Small intestine (tissue), 7 donors: ENCODE measurements at regions not wholly inside any gene's neighbourhood (a gene's known extent, or its start where the extent isn't known, plus 50 kb on each side); places are given as distances from the start of the nearest gene placed in this dataset.

ENCODE experiments used
- DNase-seq, 2 donors: peaks; one replicate each; pipeline versions ENCODE4 v3.0.0 to v3.0.0-alpha.2; 2013
- FAIRE-seq: peaks from 2 replicates; lab custom pipeline; 2012; peaks lifted over from hg19 to GRCh38; lab: Jason Lieb, UNC
- H3K27ac ChIP-seq, 3 donors: one replicate each; pipeline ENCODE4 v1.5.1; 2013; ENCODE audit warnings: low read length in 2 of 3, mild to moderate bottlenecking in 2 of 3, control low read depth in 1 of 3, inconsistent platforms in 1 of 3, low read depth in 1 of 3, moderate library complexity in 1 of 3
- H3K27me3 ChIP-seq, 3 donors: one replicate each; pipeline ENCODE4 v1.6.1; 2013; ENCODE audit warnings: low read length in 3 of 3, inconsistent platforms in 1 of 3; ENCODE audit not compliant: control insufficient read depth in 3 of 3, insufficient read depth in 3 of 3
- H3K36me3 ChIP-seq, 3 donors: one replicate each; pipeline ENCODE4 v1.6.1; 2013; ENCODE audit warnings: low read length in 3 of 3, inconsistent platforms in 1 of 3, low read depth in 1 of 3, mild to moderate bottlenecking in 1 of 3, moderate library complexity in 1 of 3; ENCODE audit not compliant: control insufficient read depth in 3 of 3, insufficient read depth in 2 of 3
- H3K4me1 ChIP-seq, 3 donors: one replicate each; pipeline ENCODE4 v1.6.1; 2013; ENCODE audit warnings: low read length in 2 of 3, inconsistent platforms in 1 of 3, low read depth in 1 of 3, mild to moderate bottlenecking in 1 of 3, moderate library complexity in 1 of 3; ENCODE audit not compliant: control insufficient read depth in 3 of 3, insufficient read depth in 2 of 3
- H3K4me3 ChIP-seq, 3 donors: one replicate each; pipeline ENCODE4 v1.5.1; 2013; ENCODE audit warnings: low read length in 3 of 3, control low read depth in 1 of 3, inconsistent platforms in 1 of 3, low read depth in 1 of 3, mild to moderate bottlenecking in 1 of 3, moderate library complexity in 1 of 3
- H3K9me3 ChIP-seq, 2 donors: one replicate each; pipeline ENCODE4 v1.6.1; 2013; ENCODE audit warnings: low read depth in 1 of 2, low read length in 1 of 2; ENCODE audit not compliant: control insufficient read depth in 2 of 2, insufficient read depth in 1 of 2
- WGBS, 3 donors: extraction: QIAGEN DNeasy Blood & Tissue Kit; methylation state at CpG; one replicate each; pipeline ENCODE4 v1.1.7; 2013; 5-methylcytosine and 5-hydroxymethylcytosine counted together
- donor health status: healthy with polysubstance abuse.
- donor health status: control.
- donor health status: control.
- donor health status: Bipolar disorder and iron deficiency.
- donor health status: healthy.

- H3K36me3 ChIP-seq, result no peaks in the 10 kb centered on the region
- H3K27ac ChIP-seq, result no peak overlapping the region
- H3K9me3 ChIP-seq, result peaks cover 0 to 5% of the 10 kb centered on the region in 2 donors
- H3K27me3 ChIP-seq, result no peaks in the 10 kb centered on the region
- no peak overlapping the region for H3K4me3 ChIP-seq
- WGBS, 3 donors, result 82 to 92% (median 90%) methylated on average over 4 of the region's 4 CpGs
- no peak for DNase-seq
- FAIRE-seq, result no peak
- H3K4me1 ChIP-seq, result no peaks in the 10 kb centered on the region
These were observed 935.1 kb downstream of the SLC4A3 start for GRCh38 chr2:220562375-220563140.

DNA sequence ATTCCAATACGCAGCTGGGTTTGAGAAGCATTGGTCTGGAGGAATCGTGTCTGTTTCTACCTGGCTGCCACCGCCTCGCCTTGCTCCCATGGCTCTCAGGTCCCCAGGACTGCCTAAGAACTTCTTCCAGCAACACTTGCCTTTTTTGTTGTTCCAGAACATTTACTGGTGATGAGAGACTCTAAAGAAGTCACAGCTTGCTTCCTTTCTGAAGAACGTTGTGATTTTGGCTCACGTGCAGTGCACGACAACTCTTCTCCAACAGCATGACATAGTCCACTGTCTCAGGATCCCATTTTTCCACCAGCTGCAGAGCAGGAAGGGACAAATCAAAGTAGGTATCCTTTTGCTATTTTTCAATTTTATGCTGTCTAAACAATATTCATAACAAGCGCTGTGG lies 940.9 kb downstream of the SLC4A3 start:
- 75 to 83% (median 82%) methylated on average over 8 of the region's 8 CpGs for WGBS, 3 donors
- FAIRE-seq, result no peak

DNA sequence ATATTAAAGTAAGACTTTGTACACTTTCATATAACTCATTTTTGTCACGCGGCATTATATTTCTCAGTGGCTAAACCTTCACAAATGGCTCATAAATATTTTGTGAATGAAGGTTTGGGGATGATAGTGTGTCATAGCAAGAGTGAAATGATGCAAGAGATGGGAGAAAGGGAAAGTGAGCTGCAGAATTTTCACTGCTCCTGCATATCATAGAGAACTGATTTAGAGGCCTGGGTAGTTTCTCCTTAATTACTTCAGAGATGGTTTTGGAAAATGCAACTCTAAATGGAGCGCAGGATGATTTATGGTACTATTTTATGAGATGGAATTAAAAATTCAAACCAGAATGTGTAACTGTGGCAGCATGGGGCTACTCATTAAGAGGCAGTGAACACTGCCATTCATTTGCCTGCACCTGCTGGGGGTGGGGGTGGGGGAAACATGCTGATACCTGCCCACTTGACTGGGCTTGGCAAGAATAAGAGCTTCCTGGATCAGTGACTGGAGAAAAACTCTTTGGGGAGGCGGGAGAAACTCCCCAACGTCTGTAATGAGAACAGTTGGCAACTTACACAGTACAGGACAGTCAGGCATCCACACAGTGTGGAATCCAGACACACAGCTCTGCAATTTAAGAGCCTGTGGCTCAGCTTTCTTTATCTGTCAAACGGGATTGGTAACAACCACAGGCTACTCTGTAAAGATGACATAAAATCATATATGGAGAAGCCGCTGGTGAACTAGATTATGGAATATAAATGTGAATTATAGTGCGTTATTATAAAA lies 941.9 kb downstream of the SLC4A3 start:
- Histone ChIP-seq H3K4me3 (no peak overlapping the region), H3K4me1 (no peaks in the 10 kb centered on the region), H3K27me3 (no peaks in the 10 kb centered on the region), H3K36me3 (no peaks in the 10 kb centered on the region), H3K9me3 (no peaks in the 10 kb centered on the region), H3K27ac (no peak overlapping the region)
- FAIRE-seq, result no peak
- DNase-seq, result no peak
- WGBS, 3 donors, result 77 to 82% (median 79%) methylated on average over 8 of the region's 8 CpGs

More for the DNA sequence above, 940.9 kb downstream of the SLC4A3 start:
- Histone ChIP-seq H3K4me3 (no peak overlapping the region), H3K36me3 (no peaks in the 10 kb centered on the region), H3K27me3 (no peaks in the 10 kb centered on the region), H3K27ac (no peak overlapping the region), H3K4me1 (no peaks in the 10 kb centered on the region), H3K9me3 (no peaks in the 10 kb centered on the region)
- no peak for DNase-seq

- FAIRE-seq (no peak), DNase-seq (no peak)
- Histone ChIP-seq H3K36me3 (no peaks in the 10 kb centered on the region), H3K4me1 (no peaks in the 10 kb centered on the region), H3K4me3 (no peak overlapping the region), H3K27me3 (no peaks in the 10 kb centered on the region), H3K9me3 (no peaks in the 10 kb centered on the region), H3K27ac (no peak overlapping the region)
- 88 to 92% (median 90%) methylated on average over 4 of the region's 4 CpGs for WGBS, 3 donors
These were observed 945.0 kb downstream of the SLC4A3 start for GRCh38 chr2:220572385-220572784.

- Histone ChIP-seq H3K36me3 (no peaks in the 10 kb centered on the region), H3K9me3 (no peaks in the 10 kb centered on the region), H3K4me1 (no peaks in the 10 kb centered on the region), H3K27me3 (no peaks in the 10 kb centered on the region), H3K27ac (no peak overlapping the region), H3K4me3 (no peak overlapping the region)
- DNase-seq (no peak), FAIRE-seq (no peak)
- WGBS, 3 donors, result 38 to 58% (median 46%) methylated on average over 2 of the region's 2 CpGs
These were observed 946.6 kb downstream of the SLC4A3 start for GRCh38 chr2:220574038-220574437.

DNA sequence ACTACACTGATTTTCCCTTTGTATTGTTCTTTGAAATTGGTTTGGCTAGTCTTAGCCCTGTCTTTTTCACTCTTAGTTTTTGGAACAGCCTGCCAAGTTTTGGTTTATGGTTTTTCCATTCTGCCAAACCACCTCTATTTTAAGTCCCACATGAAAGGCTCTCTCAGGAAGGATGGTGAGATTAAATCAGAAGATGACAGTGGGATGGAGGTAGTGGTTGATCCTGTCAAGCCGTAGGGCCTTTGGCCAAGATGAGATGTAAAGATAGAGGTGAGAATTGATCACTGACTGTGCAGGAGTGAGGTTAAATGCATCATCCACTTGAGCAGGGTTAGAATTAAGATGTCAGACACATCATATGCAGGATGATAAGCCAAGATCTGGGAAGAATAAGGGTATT lies 948.5 kb downstream of the SLC4A3 start:
- Histone ChIP-seq H3K9me3 (no peaks in the 10 kb centered on the region), H3K27ac (no peak overlapping the region), H3K36me3 (no peaks in the 10 kb centered on the region), H3K4me3 (no peak overlapping the region), H3K4me1 (no peaks in the 10 kb centered on the region), H3K27me3 (no peaks in the 10 kb centered on the region)
- WGBS, 3 donors, result 62 to 72% (median 63%) methylated on average over 1 of the region's 1 CpG
- DNase-seq, result no peak
- no peak for FAIRE-seq

- Histone ChIP-seq H3K4me3 (no peak overlapping the region), H3K9me3 (no peaks in the 10 kb centered on the region), H3K36me3 (no peaks in the 10 kb centered on the region), H3K27me3 (no peaks in the 10 kb centered on the region), H3K4me1 (no peaks in the 10 kb centered on the region), H3K27ac (no peak overlapping the region)
- WGBS, 3 donors, result 44 to 75% (median 58%) methylated on average over 2 of the region's 2 CpGs
- no peak for FAIRE-seq
- DNase-seq, result no peak
These were observed 952.0 kb downstream of the SLC4A3 start for GRCh38 chr2:220579452-220579851.

- 44 to 79% (median 74%) methylated on average over 2 of the region's 2 CpGs for WGBS, 3 donors
These were observed 952.7 kb downstream of the SLC4A3 start for GRCh38 chr2:220580113-220580512.

More at GRCh38 chr2:220580113-220580512, 952.7 kb downstream of the SLC4A3 start:
- Histone ChIP-seq H3K4me3 (no peak overlapping the region), H3K9me3 (no peaks in the 10 kb centered on the region), H3K4me1 (no peaks in the 10 kb centered on the region), H3K36me3 (no peaks in the 10 kb centered on the region), H3K27me3 (no peaks in the 10 kb centered on the region), H3K27ac (no peak overlapping the region)
- FAIRE-seq (no peak), DNase-seq (no peak)
